ENCODE measurements at regions not wholly inside any gene's neighbourhood (a gene's known extent, or its start where the extent isn't known, plus 50 kb on each side); places are given as distances from the start of the nearest gene placed in this dataset.

GRCh38 chr7:119348491-119348890 is 924.5 kb upstream of the KCND2 start:
- Histone ChIP-seq H3K4me3 (ENCODE audit: insufficient read depth, low read depth, low read length) (no peak overlapping the region), H3K27me3 (ENCODE audit: insufficient read depth, low read length) (no peaks in the 10 kb centered on the region)

GRCh38 chr7:119350334-119350733 is 922.6 kb upstream of the KCND2 start:
- TF ChIP-seq EZH2 (IDR thresholded peaks at IDR 0.05; ENCODE audit: insufficient read depth, low read length): no peak
- TF ChIP-seq CTCF (IDR thresholded peaks at IDR 0.05; ENCODE audit: insufficient read depth, low read depth, low read length): no peak
- Histone ChIP-seq H2AFZ (ENCODE audit: low read depth, low read length) (no peak overlapping the region), H3K36me3 (ENCODE audit: insufficient read depth, low read length) (no peaks in the 10 kb centered on the region), H3K79me2 (ENCODE audit: insufficient read depth, low read length) (no peaks in the 10 kb centered on the region), H3K9me3 (ENCODE audit: insufficient read depth, low read depth, low read length) (no peaks in the 10 kb centered on the region), H3K9ac (ENCODE audit: low read length) (no peak overlapping the region), H3K4me3 (ENCODE audit: insufficient read depth, low read depth, low read length) (no peak overlapping the region), H4K20me1 (ENCODE audit: insufficient read depth, low read length) (no peaks in the 10 kb centered on the region), H3K4me1 (ENCODE audit: insufficient read depth, low read length) (no peaks in the 10 kb centered on the region), H3K27me3 (ENCODE audit: insufficient read depth, low read length) (no peaks in the 10 kb centered on the region), H3K4me2 (ENCODE audit: low read length) (no peak overlapping the region), H3K27ac (ENCODE audit: low read depth, low read length) (no peak overlapping the region)
- Mint-ChIP-seq H3K27ac (ENCODE audit: unreplicated experiment) (no peak overlapping the region), H3K9me3 (ENCODE audit: unreplicated experiment) (no peaks in the 10 kb centered on the region), H3K4me3 (ENCODE audit: unreplicated experiment) (no peak overlapping the region), H3K36me3 (ENCODE audit: low read depth, unreplicated experiment) (no peaks in the 10 kb centered on the region), H3K4me1 (ENCODE audit: low read depth, unreplicated experiment) (no peaks in the 10 kb centered on the region), H3K27me3 (ENCODE audit: low read depth, unreplicated experiment) (no peaks in the 10 kb centered on the region)
- FAIRE-seq (no peak), DNase-seq (ENCODE audit: low read depth) (no peak)

More at GRCh38 chr7:119348491-119348890, 924.5 kb upstream of the KCND2 start:
- H4K20me1 ChIP-seq (ENCODE audit: insufficient read depth, low read length): no peaks in the 10 kb centered on the region
- no peaks in the 10 kb centered on the region for H3K27me3 Mint-ChIP-seq (ENCODE audit: low read depth, unreplicated experiment)
- no peak overlapping the region for H3K27ac Mint-ChIP-seq (ENCODE audit: unreplicated experiment)
- no peaks in the 10 kb centered on the region for H3K9me3 ChIP-seq (ENCODE audit: insufficient read depth, low read depth, low read length)
- DNase-seq (ENCODE audit: low read depth): no peak
- H3K9ac ChIP-seq (ENCODE audit: low read length): no peak overlapping the region
- H3K4me1 Mint-ChIP-seq (ENCODE audit: low read depth, unreplicated experiment): no peaks in the 10 kb centered on the region
- no peak for TF ChIP-seq EZH2 (IDR thresholded peaks at IDR 0.05; ENCODE audit: insufficient read depth, low read length)
- no peak for TF ChIP-seq CTCF (IDR thresholded peaks at IDR 0.05; ENCODE audit: insufficient read depth, low read depth, low read length)
- H3K36me3 ChIP-seq (ENCODE audit: insufficient read depth, low read length): no peaks in the 10 kb centered on the region
- no peaks in the 10 kb centered on the region for H3K9me3 Mint-ChIP-seq (ENCODE audit: unreplicated experiment)
- FAIRE-seq: no peak
- H3K79me2 ChIP-seq (ENCODE audit: insufficient read depth, low read length): no peaks in the 10 kb centered on the region
- no peaks in the 10 kb centered on the region for H3K4me1 ChIP-seq (ENCODE audit: insufficient read depth, low read length)
- no peak overlapping the region for H2AFZ ChIP-seq (ENCODE audit: low read depth, low read length)
- no peaks in the 10 kb centered on the region for H3K36me3 Mint-ChIP-seq (ENCODE audit: low read depth, unreplicated experiment)
- H3K4me2 ChIP-seq (ENCODE audit: low read length): no peak overlapping the region
- no peak overlapping the region for H3K4me3 Mint-ChIP-seq (ENCODE audit: unreplicated experiment)
- no peak overlapping the region for H3K27ac ChIP-seq (ENCODE audit: low read depth, low read length)

- no peaks in the 10 kb centered on the region for H3K79me2 ChIP-seq (ENCODE audit: insufficient read depth, low read length)
- FAIRE-seq (no peak), DNase-seq (ENCODE audit: low read depth) (no peak)
- TF ChIP-seq CTCF (IDR thresholded peaks at IDR 0.05; ENCODE audit: insufficient read depth, low read depth, low read length): no peak
- TF ChIP-seq EZH2 (IDR thresholded peaks at IDR 0.05; ENCODE audit: insufficient read depth, low read length): no peak
- H3K36me3 ChIP-seq (ENCODE audit: insufficient read depth, low read length): no peaks in the 10 kb centered on the region
- Mint-ChIP-seq H3K9me3 (ENCODE audit: unreplicated experiment) (no peaks in the 10 kb centered on the region), H3K4me3 (ENCODE audit: unreplicated experiment) (no peak overlapping the region), H3K27me3 (ENCODE audit: low read depth, unreplicated experiment) (no peaks in the 10 kb centered on the region), H3K27ac (ENCODE audit: unreplicated experiment) (no peak overlapping the region), H3K36me3 (ENCODE audit: low read depth, unreplicated experiment) (no peaks in the 10 kb centered on the region), H3K4me1 (ENCODE audit: low read depth, unreplicated experiment) (no peaks in the 10 kb centered on the region)
- H4K20me1 ChIP-seq (ENCODE audit: insufficient read depth, low read length): no peaks in the 10 kb centered on the region
- H3K27me3 ChIP-seq (ENCODE audit: insufficient read depth, low read length): no peaks in the 10 kb centered on the region
- H2AFZ ChIP-seq (ENCODE audit: low read depth, low read length): no peak overlapping the region
- H3K4me2 ChIP-seq (ENCODE audit: low read length): no peak overlapping the region
- no peak overlapping the region for H3K9ac ChIP-seq (ENCODE audit: low read length)
- H3K9me3 ChIP-seq (ENCODE audit: insufficient read depth, low read depth, low read length): no peaks in the 10 kb centered on the region
- H3K4me1 ChIP-seq (ENCODE audit: insufficient read depth, low read length): no peaks in the 10 kb centered on the region
- H3K4me3 ChIP-seq (ENCODE audit: insufficient read depth, low read depth, low read length): no peak overlapping the region
- no peak overlapping the region for H3K27ac ChIP-seq (ENCODE audit: low read depth, low read length)
Observed at GRCh38 chr7:119351320-119351719, 921.7 kb upstream of the KCND2 start.

Measured in astrocyte (in vitro differentiated cells and primary cell).